GM12873 (cell line): ENCODE measurements at regions not wholly inside any gene's neighbourhood (a gene's known extent, or its start where the extent isn't known, plus 50 kb on each side); places are given as distances from the start of the nearest gene placed in this dataset.

Source experiments
- CTCF ChIP-seq: IDR thresholded peaks from 2 replicates; pipeline ENCODE4 v1.5.1; 2012; ENCODE audit warnings: low read depth, mild to moderate bottlenecking, moderate library complexity, low read length, control low read depth; ENCODE audit not compliant: insufficient read depth; ENCODE audit errors: missing control alignments

DNA sequence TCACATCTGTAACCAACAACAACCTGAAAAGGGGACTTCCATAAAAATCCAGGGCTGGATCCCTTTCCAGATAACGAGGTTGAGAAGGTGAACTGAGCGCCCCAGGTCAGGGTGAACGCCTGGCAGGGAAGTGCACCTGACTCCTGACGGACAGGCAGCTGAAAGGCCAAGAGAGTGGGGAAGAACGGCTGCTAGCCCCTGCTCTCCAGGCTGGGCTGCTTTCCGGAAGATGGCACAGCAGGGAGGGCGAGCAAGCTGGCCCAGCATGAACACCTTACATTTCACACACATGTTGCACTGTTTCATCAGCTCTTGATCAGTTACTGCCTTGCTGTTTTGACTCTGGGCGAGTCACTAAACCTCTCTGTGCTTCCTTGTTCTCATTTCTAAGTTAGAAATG, 127.2 kb upstream of the IQSEC1 start:
- TF ChIP-seq CTCF: no peak

GRCh38 chr3:13199899-13200451, 126.7 kb upstream of the IQSEC1 start:
- no peak for TF ChIP-seq CTCF

DNA sequence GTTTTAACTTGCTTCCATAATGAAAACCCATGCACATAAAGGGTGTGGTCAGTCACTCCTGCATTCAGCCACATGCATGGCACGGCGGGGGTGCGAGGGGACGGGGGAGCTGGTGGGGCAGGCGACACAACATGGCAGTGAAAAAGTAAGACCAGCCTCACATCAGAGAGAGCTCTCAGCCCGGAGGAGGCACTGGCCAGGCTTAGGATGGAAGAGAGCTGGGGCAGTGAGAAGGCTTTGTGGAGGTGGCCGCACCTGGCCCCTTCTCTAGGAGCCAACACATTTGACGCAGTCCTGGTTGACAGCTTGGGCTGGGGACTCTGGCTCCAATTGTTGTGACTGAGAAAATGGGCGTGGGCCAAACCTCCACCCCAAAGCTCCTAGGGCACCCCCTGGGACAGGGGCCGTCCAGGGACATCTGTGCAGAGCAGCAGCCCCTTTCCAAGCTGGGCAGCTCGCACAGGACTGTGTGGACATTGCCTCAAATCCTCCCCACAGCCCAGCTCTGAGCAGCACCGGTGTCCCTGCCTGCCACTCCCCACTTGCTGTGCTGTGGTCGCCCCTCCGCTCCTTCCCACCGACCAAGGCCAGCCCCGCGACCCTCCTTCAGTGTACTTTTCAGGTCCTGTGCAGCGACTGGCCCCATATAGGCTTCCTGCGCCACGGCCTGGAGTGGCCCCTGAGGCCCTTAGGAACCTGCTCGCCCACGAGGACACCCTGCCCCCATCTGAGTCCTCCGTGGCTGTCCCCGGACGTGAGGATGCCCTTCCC, 126.0 kb upstream of the IQSEC1 start:
- no peak for TF ChIP-seq CTCF

DNA sequence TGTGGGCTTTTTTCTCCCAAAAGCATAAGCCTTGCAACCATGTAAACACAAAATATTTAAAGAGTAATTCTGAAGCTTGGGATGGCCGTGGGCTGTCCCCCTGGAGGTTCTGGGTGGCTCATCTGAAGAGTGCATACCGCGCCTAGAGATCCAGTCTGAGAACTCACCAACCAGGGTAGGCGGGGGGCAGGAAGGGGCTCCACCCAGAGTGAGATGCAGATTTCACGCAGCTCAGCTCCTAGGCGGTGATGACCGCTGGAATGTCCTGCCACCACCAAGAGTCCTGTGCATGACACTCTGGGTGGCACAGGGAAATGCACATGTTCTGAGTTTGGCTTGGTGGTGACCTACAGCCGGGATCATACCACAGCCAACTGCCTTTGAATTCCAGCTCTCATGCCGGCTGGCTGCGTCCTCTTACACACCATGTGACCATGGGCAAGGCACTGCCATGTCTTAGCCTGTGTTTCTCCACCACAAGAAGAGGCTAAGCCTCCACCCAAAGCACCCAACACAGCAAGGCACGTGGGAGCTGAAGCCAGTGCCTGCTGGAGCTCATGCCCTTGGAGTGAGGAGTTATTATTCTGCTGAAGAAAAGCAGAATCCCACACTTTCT, 125.1 kb upstream of the IQSEC1 start:
- TF ChIP-seq CTCF: no peak

DNA sequence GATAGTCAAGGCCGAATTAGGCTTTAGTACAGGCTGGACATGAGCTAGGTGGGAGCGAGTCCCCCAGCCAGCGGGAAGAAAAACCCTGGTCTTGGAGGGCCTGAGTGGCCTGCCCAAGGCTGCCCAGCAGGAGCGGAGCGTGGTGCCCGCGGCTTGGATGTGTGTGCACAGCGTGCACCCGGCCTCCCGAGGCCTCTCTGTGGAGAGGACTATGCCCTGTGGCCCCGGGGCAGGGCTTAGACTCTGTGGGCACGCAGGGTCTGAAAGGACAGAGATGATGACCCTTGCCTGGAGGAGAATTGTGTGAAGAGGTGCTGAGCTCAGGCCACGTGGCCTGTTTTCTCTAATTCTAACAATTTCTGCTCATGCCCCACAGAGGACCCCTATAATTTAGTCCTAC, 124.6 kb upstream of the IQSEC1 start:
- TF ChIP-seq CTCF: no peak

- no peak for TF ChIP-seq CTCF
These were observed 124.1 kb upstream of the IQSEC1 start for GRCh38 chr3:13197281-13197680.

GRCh38 chr3:13195374-13195773, 122.1 kb upstream of the IQSEC1 start:
- no peak for TF ChIP-seq CTCF
